Tibial nerve (tissue), 3 donors: ENCODE measurements at regions not wholly inside any gene's neighbourhood (a gene's known extent, or its start where the extent isn't known, plus 50 kb on each side); places are given as distances from the start of the nearest gene placed in this dataset.

ENCODE experiments used
- CTCF ChIP-seq, 5 experiments: fragments of 200-600 bp in 3 of 5; fragments of 450-650 bp in 2 of 5; sonication (generic) in 3 of 5; IDR thresholded peaks; one replicate each; pipeline ENCODE4 v1.5.1; 2016 to 2019; ENCODE audit warnings: antibody characterized with exemption in 5 of 5, mild to moderate bottlenecking in 3 of 5, moderate library complexity in 2 of 5
- POLR2A ChIP-seq, 2 donors: fragments of 450-650 bp; IDR thresholded peaks; one replicate each; pipeline ENCODE4 v1.6.1; 2017; ENCODE audit warnings: antibody characterized with exemption in 2 of 2, mild to moderate bottlenecking in 2 of 2, moderate library complexity in 2 of 2

DNA sequence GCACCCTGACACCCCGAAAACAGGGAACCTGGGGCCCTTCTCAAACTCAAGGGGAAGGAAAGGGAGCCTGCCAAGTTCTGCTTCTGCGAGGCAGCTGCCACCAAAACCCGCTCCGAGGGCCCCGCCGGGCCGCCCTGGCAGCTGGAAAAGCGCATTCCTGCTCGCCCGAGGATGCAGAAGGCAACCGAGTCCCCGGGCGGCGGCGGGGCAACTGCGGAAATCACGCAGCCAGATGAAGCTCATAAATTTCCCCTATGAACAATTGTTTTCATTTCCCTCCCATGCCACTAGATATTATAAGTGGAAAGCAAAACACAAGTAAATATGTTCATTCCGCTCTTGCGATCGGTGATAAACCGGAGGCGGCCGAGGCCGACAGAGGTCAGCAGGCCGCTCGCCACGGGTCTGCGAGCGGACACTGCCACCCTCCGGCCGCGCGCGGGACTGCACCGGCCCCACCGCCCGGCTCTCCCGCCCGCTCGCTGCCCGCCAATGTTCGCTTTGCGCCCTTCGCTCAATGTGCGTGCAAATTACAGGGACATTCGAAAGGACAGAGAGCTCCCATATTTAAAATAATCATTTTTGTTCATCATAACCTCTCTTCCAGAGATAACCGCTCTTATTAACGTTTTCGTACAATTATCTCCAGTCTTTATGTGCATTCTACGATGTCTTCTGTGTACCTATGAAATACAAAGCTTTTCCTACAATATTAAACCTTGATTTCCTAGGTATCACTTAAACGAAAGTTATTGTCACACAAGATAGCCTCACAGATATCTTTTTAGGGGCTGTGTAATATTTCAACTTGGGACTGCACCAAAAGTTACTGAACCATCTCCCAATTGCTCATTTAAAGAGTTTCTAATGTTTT is 120.8 kb upstream of the ZNF507 start:
- TF ChIP-seq CTCF (IDR thresholded peaks at IDR 0.05) (peak; percentile 97 to 100 (median 98)), POLR2A (IDR thresholded peaks at IDR 0.05) (no peak)
